ENCODE measurements at regions not wholly inside any gene's neighbourhood (a gene's known extent, or its start where the extent isn't known, plus 50 kb on each side); places are given as distances from the start of the nearest gene placed in this dataset.

DNA sequence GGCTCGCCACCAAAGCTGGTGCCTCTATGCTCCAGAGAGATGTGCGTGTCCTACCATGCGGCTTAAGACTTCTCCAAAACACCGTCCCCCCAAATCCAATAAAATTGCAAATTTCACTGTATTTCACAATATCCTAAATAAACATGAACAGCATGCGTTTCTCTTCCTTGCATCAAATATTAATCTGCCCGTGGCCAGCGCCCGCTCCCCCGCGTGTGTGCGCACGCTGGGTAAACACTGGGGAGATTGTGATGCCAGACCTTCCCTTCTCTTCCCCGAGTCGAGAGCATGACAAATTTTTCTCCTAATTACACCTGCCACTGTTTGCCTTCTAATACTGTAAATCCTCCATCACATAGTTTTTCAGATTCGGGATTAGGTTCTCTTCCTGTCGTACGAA is 148.1 kb downstream of the MRM1 start:
- TF ChIP-seq TCF4 (CRISPR knock-in tag; IDR thresholded peaks at IDR 0.05; ENCODE audit: borderline replicate concordance) (no peak), RARB (CRISPR knock-in tag; IDR thresholded peaks at IDR 0.05) (no peak), TOX (CRISPR knock-in tag; IDR thresholded peaks at IDR 0.05; ENCODE audit: borderline replicate concordance) (no peak), ZNF70 (CRISPR knock-in tag; IDR thresholded peaks at IDR 0.05) (no peak), TSHZ2 (CRISPR knock-in tag; IDR thresholded peaks at IDR 0.05) (no peak), ZFP3 (CRISPR knock-in tag; IDR thresholded peaks at IDR 0.05) (no peak), ZFP30 (CRISPR knock-in tag; IDR thresholded peaks at IDR 0.05) (no peak)
- TF ChIP-seq, protein P1, sequence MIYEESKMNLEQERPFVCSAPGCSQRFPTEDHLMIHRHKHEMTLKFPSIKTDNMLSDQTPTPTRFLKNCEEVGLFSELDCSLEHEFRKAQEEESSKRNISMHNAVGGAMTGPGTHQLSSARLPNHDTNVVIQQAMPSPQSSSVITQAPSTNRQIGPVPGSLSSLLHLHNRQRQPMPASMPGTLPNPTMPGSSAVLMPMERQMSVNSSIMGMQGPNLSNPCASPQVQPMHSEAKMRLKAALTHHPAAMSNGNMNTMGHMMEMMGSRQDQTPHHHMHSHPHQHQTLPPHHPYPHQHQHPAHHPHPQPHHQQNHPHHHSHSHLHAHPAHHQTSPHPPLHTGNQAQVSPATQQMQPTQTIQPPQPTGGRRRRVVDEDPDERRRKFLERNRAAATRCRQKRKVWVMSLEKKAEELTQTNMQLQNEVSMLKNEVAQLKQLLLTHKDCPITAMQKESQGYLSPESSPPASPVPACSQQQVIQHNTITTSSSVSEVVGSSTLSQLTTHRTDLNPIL (CRISPR knock-in tag; IDR thresholded peaks at IDR 0.05; ENCODE audit: low read depth): no peak
- TF ChIP-seq, protein P2, sequence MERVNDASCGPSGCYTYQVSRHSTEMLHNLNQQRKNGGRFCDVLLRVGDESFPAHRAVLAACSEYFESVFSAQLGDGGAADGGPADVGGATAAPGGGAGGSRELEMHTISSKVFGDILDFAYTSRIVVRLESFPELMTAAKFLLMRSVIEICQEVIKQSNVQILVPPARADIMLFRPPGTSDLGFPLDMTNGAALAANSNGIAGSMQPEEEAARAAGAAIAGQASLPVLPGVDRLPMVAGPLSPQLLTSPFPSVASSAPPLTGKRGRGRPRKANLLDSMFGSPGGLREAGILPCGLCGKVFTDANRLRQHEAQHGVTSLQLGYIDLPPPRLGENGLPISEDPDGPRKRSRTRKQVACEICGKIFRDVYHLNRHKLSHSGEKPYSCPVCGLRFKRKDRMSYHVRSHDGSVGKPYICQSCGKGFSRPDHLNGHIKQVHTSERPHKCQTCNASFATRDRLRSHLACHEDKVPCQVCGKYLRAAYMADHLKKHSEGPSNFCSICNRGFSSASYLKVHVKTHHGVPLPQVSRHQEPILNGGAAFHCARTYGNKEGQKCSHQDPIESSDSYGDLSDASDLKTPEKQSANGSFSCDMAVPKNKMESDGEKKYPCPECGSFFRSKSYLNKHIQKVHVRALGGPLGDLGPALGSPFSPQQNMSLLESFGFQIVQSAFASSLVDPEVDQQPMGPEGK (CRISPR knock-in tag; IDR thresholded peaks at IDR 0.05; ENCODE audit: borderline replicate concordance): no peak
